ENCODE measurements at regions not wholly inside any gene's neighbourhood (a gene's known extent, or its start where the extent isn't known, plus 50 kb on each side); places are given as distances from the start of the nearest gene placed in this dataset.

- TF ChIP-seq POLR2A (IDR thresholded peaks at IDR 0.05; ENCODE audit: low read depth, low read length) (no peak), POLR2AphosphoS5 (IDR thresholded peaks at IDR 0.05; ENCODE audit: low read depth, low read length) (no peak), TAF1 (IDR thresholded peaks at IDR 0.05; ENCODE audit: low read depth, low read length) (no peak), POU2F2 (IDR thresholded peaks at IDR 0.05; ENCODE audit: low read depth, low read length) (no peak), PAX5 (IDR thresholded peaks at IDR 0.05; ENCODE audit: insufficient read depth, low read length, severe bottlenecking) (no peak)
Observed at GRCh38 chr5:147176422-147176821, 58.4 kb upstream of the STK32A start.

Measured in GM12891 (cell line).